GM12865 (cell line): ENCODE measurements at regions not wholly inside any gene's neighbourhood (a gene's known extent, or its start where the extent isn't known, plus 50 kb on each side); places are given as distances from the start of the nearest gene placed in this dataset.
"Not testable (repeated sequence)": the region's sequence is repeated elsewhere in the genome, so short reads cannot be mapped to it uniquely, and the experiment has no call there.

Source experiments
- DNase-seq: peaks from one replicate; pipeline ENCODE4 v3.0.0; 2010; ENCODE audit warnings: low read depth
- H3K4me3 ChIP-seq: 2 replicates; pipeline ENCODE4 v1.5.1; 2011; ENCODE audit warnings: mild to moderate bottlenecking, low read depth, low read length, control low read depth
- CTCF ChIP-seq: IDR thresholded peaks from 2 replicates; pipeline ENCODE4 v1.5.1; 2011; ENCODE audit warnings: low read length, control low read depth, low read depth, inconsistent platforms; ENCODE audit not compliant: insufficient read depth; ENCODE audit errors: missing control alignments

- DNase-seq, result no peak
- no peak for TF ChIP-seq CTCF
- no peak overlapping the region for H3K4me3 ChIP-seq
Measured at GRCh38 chr6:84581494-84582259, 182.7 kb downstream of the TBX18 start.

GRCh38 chr6:84579404-84579803 lies 185.0 kb downstream of the TBX18 start:
- no peak for DNase-seq
- TF ChIP-seq CTCF, result no peak

GRCh38 chr6:84576029-84576428 lies 188.4 kb downstream of the TBX18 start:
- no peak overlapping the region for H3K4me3 ChIP-seq
- TF ChIP-seq CTCF, result no peak
- no peak for DNase-seq

More at GRCh38 chr6:84579404-84579803, 185.0 kb downstream of the TBX18 start:
- H3K4me3 ChIP-seq, result no peak overlapping the region

GRCh38 chr6:84575264-84575663 lies 189.1 kb downstream of the TBX18 start:
- DNase-seq, result peak; percentile 41
- TF ChIP-seq CTCF, result no peak
- H3K4me3 ChIP-seq, result no peak overlapping the region

- H3K4me3 ChIP-seq, result no peak overlapping the region
- no peak for DNase-seq
- TF ChIP-seq CTCF, result no peak
Measured at GRCh38 chr6:84569882-84570281, 194.5 kb downstream of the TBX18 start.

- TF ChIP-seq CTCF, result no peak
- H3K4me3 ChIP-seq, result no peak overlapping the region
- DNase-seq, result no peak
Measured at GRCh38 chr6:84568971-84569370, 195.4 kb downstream of the TBX18 start.

GRCh38 chr6:84565718-84566117 lies 198.7 kb downstream of the TBX18 start:
- not testable (repeated sequence) for DNase-seq, H3K4me3 ChIP-seq
